Psoas muscle (tissue), 7 donors: ENCODE measurements at regions not wholly inside any gene's neighbourhood (a gene's known extent, or its start where the extent isn't known, plus 50 kb on each side); places are given as distances from the start of the nearest gene placed in this dataset.

Experiments
- ATAC-seq, 4 donors: fragments of 200-7000 bp; cut with Tn5 transposase; one replicate each; pipeline ENCODE4 v1.9.1; 2020; ENCODE audit warnings: moderate library complexity in 3 of 4, mild to moderate bottlenecking in 2 of 4
- DNase-seq, 2 donors: peaks; one replicate each; pipeline ENCODE4 v3.0.0-alpha.2; 2020
- H3K27ac ChIP-seq: fragments of 200-600 bp; one replicate; pipeline ENCODE4 v1.8.0; 2022
- H3K27me3 ChIP-seq, 3 donors: fragments of 200-600 bp in 1 of 3; one replicate each; pipeline versions ENCODE4 v1.6.1 to v1.8.0; 2013 to 2022; ENCODE audit warnings: low read length in 2 of 3, mild to moderate bottlenecking in 2 of 3, moderate library complexity in 1 of 3; ENCODE audit not compliant: insufficient read depth in 3 of 3
- H3K36me3 ChIP-seq, 2 donors: fragments of 200-600 bp in 1 of 2; one replicate each; pipeline versions ENCODE4 v1.6.1 to v1.8.0; 2013 to 2022; ENCODE audit warnings: low read depth in 1 of 2, mild to moderate bottlenecking in 1 of 2, moderate library complexity in 1 of 2; ENCODE audit not compliant: insufficient read depth in 1 of 2
- H3K4me1 ChIP-seq: fragments of 200-600 bp; one replicate; pipeline ENCODE4 v1.8.0; 2022
- H3K4me3 ChIP-seq: fragments of 200-600 bp; one replicate; pipeline ENCODE4 v1.8.0; 2022; ENCODE audit warnings: mild to moderate bottlenecking
- H3K9me3 ChIP-seq: fragments of 200-600 bp; one replicate; pipeline ENCODE4 v1.8.0; 2022
- WGBS, 3 donors: extraction: QIAGEN DNeasy Blood & Tissue Kit; methylation state at CpG; one replicate each; pipeline versions ENCODE4 v1.1.6 to v1.1.7; 2013; 5-methylcytosine and 5-hydroxymethylcytosine counted together
- intact Hi-C, 2 donors: fragments of 100-400 bp; cut with DNase I; formaldehyde crosslinking; loops; one replicate each; pipeline versions ENCODE4 v1.11.0 to v1.14.2; 2022
- TF ChIP-seq, protein P1 (sequence below): fragments of 200-600 bp; IDR thresholded peaks from one replicate; pipeline ENCODE4 v1.8.0; 2022; ENCODE audit warnings: antibody characterized with exemption
- donor health status: healthy with polysubstance abuse.
- donor health status: DM: no; HTN: no; CAD: no; lungs with moderate emphysema.
- donor health status: Bipolar disorder and iron deficiency.
- donor health status: healthy.
- donor health status: DM: yes; HTN: yes; CAD: no.
- donor health status: DM: no; HTN: no; CAD: no.
- donor health status: DM: yes; HTN: yes; CAD: no.

DNA sequence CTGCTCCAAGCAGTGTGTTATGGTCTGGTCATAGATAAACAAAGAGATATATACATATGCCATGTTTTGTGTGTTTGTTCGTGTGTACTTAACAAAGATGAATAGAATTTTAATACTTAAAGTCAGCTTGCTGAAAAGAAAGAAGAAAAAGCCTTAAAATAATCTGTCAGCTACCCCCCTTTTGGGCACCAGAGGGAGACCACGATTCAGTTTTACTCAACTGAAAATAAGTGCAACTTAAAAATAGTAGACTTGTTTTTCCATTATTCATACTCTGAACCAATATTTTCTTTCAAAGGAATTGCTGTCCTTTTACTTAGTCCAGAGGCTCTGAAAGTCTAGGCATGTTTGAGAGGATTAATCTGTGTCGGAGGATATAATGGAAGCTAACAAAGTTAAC is 181.7 kb upstream of the AGTR2 start:
- H3K36me3 ChIP-seq, result no peaks in the 10 kb centered on the region
- no peaks in the 10 kb centered on the region for H3K4me1 ChIP-seq
- no peak overlapping the region for H3K4me3 ChIP-seq
- DNase-seq, result no peak
- H3K27ac ChIP-seq, result no peak overlapping the region
- no peaks in the 10 kb centered on the region for H3K9me3 ChIP-seq
- H3K27me3 ChIP-seq, result no peaks in the 10 kb centered on the region
- TF ChIP-seq, protein P1, sequence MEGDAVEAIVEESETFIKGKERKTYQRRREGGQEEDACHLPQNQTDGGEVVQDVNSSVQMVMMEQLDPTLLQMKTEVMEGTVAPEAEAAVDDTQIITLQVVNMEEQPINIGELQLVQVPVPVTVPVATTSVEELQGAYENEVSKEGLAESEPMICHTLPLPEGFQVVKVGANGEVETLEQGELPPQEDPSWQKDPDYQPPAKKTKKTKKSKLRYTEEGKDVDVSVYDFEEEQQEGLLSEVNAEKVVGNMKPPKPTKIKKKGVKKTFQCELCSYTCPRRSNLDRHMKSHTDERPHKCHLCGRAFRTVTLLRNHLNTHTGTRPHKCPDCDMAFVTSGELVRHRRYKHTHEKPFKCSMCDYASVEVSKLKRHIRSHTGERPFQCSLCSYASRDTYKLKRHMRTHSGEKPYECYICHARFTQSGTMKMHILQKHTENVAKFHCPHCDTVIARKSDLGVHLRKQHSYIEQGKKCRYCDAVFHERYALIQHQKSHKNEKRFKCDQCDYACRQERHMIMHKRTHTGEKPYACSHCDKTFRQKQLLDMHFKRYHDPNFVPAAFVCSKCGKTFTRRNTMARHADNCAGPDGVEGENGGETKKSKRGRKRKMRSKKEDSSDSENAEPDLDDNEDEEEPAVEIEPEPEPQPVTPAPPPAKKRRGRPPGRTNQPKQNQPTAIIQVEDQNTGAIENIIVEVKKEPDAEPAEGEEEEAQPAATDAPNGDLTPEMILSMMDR, result no peak
- no peak for ATAC-seq
- WGBS, 3 donors, result 16 to 20% (median 18%) methylated on average over 3 of the region's 3 CpGs
- intact Hi-C loops, result no loop called here

DNA sequence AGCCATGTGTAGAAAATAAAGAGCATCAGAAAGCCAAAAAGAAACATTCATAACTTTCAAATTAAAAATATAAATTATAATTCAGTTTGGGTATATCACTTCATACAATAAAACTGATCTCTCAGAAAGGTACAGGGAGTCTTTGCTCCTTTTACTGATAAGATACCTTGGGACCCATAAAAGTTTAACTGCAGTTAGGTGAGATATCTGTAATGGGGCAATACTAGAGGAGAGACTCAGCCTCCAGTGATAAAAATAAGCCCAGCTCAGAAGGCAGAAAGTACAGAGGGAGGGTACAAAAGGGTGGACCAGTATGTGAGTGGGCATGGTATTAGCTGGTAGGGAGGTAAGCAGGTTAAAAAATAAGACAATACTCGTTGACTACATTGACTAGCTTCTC is 180.9 kb upstream of the AGTR2 start:
- intact Hi-C loops, result no loop called here
- WGBS, 3 donors, result 13 to 21% (median 19%) methylated on average over 1 of the region's 1 CpG
- ATAC-seq, result no peak

DNA sequence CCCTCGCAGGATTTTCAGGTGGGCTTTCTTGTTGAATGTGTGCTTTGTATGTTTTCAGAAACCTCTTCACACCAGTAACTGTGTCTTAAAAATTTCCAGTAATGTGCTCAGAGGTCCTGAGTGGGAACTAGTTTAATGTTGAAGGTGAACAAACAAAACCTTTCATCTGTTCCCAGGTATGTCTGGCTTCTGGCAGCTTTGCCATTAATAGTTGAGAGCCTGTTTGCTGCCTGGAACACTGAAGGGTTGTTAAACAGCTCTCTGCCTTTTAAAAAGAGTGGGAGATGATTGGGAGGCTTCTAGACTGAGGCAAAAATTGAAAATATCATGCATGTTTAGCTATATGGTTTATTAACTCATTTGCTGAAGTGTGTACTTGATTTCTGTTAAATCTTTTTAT is 161.2 kb upstream of the AGTR2 start:
- Histone ChIP-seq H3K27me3 (peaks cover 0 to 50% (median 0%) of the 10 kb centered on the region in 3 donors), H3K9me3 (no peaks in the 10 kb centered on the region), H3K4me3 (no peak overlapping the region), H3K36me3 (no peaks in the 10 kb centered on the region), H3K27ac (no peak overlapping the region), H3K4me1 (no peaks in the 10 kb centered on the region)
- ATAC-seq (no peak), DNase-seq (no peak)
- intact Hi-C loops, result no loop called here
- WGBS, 3 donors, result 76 to 100% (median 94%) methylated on average over 1 of the region's 1 CpG
- TF ChIP-seq, protein P1, result no peak

More for the DNA sequence above, 180.9 kb upstream of the AGTR2 start:
- DNase-seq, result no peak
- Histone ChIP-seq H3K4me1 (no peaks in the 10 kb centered on the region), H3K4me3 (no peak overlapping the region), H3K27ac (no peak overlapping the region), H3K9me3 (peaks cover under 1% of the 10 kb centered on the region), H3K36me3 (no peaks in the 10 kb centered on the region), H3K27me3 (no peaks in the 10 kb centered on the region)
- TF ChIP-seq, protein P1, result no peak

DNA sequence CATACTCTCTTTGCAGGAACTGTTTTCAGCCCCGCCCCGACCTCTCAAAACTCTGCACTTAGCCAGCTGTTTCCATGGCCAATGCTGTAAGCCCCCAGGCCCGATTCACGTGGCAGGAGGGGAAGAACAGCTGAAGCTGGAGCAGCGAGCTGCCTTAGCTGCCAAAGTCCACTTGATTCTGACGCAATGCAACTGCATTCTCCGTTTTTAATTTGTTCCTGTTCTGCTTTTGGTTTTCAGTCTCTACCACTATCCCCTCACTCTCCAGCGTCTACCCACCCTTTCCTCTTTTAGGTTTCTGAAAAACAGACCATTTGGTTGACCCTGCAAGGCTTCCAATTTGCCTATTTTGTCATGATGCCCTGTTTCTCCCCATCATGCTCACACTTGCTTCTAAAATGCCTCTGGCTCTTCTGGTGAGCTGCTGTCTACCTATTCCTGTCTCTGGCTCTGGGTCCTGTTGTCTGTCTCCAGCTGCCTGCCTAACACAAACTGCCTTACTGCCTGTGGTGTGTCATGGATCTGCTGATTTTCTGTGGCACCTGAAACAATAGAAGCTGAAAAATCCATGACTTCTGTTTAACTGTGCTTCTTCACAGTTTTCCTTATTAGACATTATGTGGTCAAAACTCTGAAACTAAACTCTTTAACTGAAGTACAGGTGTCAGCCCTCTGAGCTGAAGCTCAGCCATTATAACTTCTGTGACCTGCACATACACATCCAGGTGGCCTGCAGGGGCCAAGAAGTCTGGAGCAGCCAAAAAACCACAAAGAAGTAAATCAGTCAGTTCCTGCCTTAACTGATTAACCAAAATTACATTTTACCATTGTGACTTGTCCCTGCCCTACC is 160.5 kb upstream of the AGTR2 start:
- intact Hi-C loops, result no loop called here
- ATAC-seq, result no peak
- H3K4me3 ChIP-seq, result no peak overlapping the region

More for the DNA sequence above, 160.5 kb upstream of the AGTR2 start:
- H3K27me3 ChIP-seq, result peaks cover 0 to 55% (median 0%) of the 10 kb centered on the region in 3 donors
- DNase-seq, result no peak
- TF ChIP-seq, protein P1, result no peak
- WGBS, 3 donors, result 3 to 11% (median 4%) methylated on average over 8 of the region's 8 CpGs
- no peaks in the 10 kb centered on the region for H3K36me3 ChIP-seq
- no peak overlapping the region for H3K27ac ChIP-seq
- no peaks in the 10 kb centered on the region for H3K4me1 ChIP-seq
- H3K9me3 ChIP-seq, result no peaks in the 10 kb centered on the region
